T-helper 17 cell (primary cell): ENCODE measurements at regions not wholly inside any gene's neighbourhood (a gene's known extent, or its start where the extent isn't known, plus 50 kb on each side); places are given as distances from the start of the nearest gene placed in this dataset.

Source experiments
- ATAC-seq: fragments of 150-1000 bp; cut with Tn5 transposase; 2 replicates; pipeline ENCODE4 v1.10.0; 2021; ENCODE audit warnings: mild to moderate bottlenecking, moderate library complexity
- DNase-seq, 3 donors: peaks; one replicate each; pipeline versions ENCODE4 v3.0.0 to v3.0.0-alpha.2; 2020 to 2021
- H3K9me3 ChIP-seq: one replicate; pipeline ENCODE4 v1.7.0; 2013; ENCODE audit warnings: low read length, mild to moderate bottlenecking; ENCODE audit not compliant: control insufficient read depth, poor library complexity, severe bottlenecking
- H3K27ac Mint-ChIP-seq: one replicate; pipeline ENCODE4 v1.8.0; 2022; ENCODE audit warnings: mild to moderate bottlenecking, moderate library complexity, mixed read lengths
- H3K27me3 Mint-ChIP-seq: one replicate; pipeline ENCODE4 v1.8.0; 2022; ENCODE audit warnings: mixed read lengths
- H3K36me3 Mint-ChIP-seq: one replicate; pipeline ENCODE4 v1.8.0; 2022; ENCODE audit warnings: low read depth, mixed read lengths
- H3K4me1 Mint-ChIP-seq: one replicate; pipeline ENCODE4 v1.8.0; 2022; ENCODE audit warnings: mild to moderate bottlenecking, mixed read lengths
- H3K4me3 Mint-ChIP-seq: one replicate; pipeline ENCODE4 v1.8.0; 2022; ENCODE audit warnings: mild to moderate bottlenecking, moderate library complexity, mixed read lengths

GRCh38 chr4:171674781-171675180 is 138.4 kb upstream of the GALNTL6 start:
- Mint-ChIP-seq H3K27me3 (no peaks in the 10 kb centered on the region), H3K4me1 (no peaks in the 10 kb centered on the region), H3K4me3 (no peak overlapping the region), H3K36me3 (no peaks in the 10 kb centered on the region), H3K27ac (no peak overlapping the region)
- ATAC-seq = no peak
- DNase-seq = no peak
- H3K9me3 ChIP-seq = no peaks in the 10 kb centered on the region

- Mint-ChIP-seq H3K27me3 (no peaks in the 10 kb centered on the region), H3K27ac (no peak overlapping the region), H3K36me3 (no peaks in the 10 kb centered on the region), H3K4me1 (no peaks in the 10 kb centered on the region), H3K4me3 (no peak overlapping the region)
- no peak for DNase-seq
- H3K9me3 ChIP-seq = no peaks in the 10 kb centered on the region
- ATAC-seq = no peak
Observed at GRCh38 chr4:171668403-171668802, 144.8 kb upstream of the GALNTL6 start.

GRCh38 chr4:171667906-171668305 is 145.3 kb upstream of the GALNTL6 start:
- H3K27ac Mint-ChIP-seq = no peak overlapping the region
- DNase-seq = no peak
- H3K27me3 Mint-ChIP-seq = no peaks in the 10 kb centered on the region
- H3K9me3 ChIP-seq = no peaks in the 10 kb centered on the region
- H3K4me3 Mint-ChIP-seq = no peak overlapping the region
- H3K36me3 Mint-ChIP-seq = no peaks in the 10 kb centered on the region
- ATAC-seq = no peak
- no peaks in the 10 kb centered on the region for H3K4me1 Mint-ChIP-seq

- no peak overlapping the region for H3K4me3 Mint-ChIP-seq
Observed at GRCh38 chr4:171651071-171651470, 162.1 kb upstream of the GALNTL6 start.

GRCh38 chr4:171650543-171650942 is 162.7 kb upstream of the GALNTL6 start:
- Mint-ChIP-seq H3K27ac (no peak overlapping the region), H3K36me3 (no peaks in the 10 kb centered on the region), H3K27me3 (no peaks in the 10 kb centered on the region), H3K4me3 (no peak overlapping the region), H3K4me1 (no peaks in the 10 kb centered on the region)
- ATAC-seq (no peak), DNase-seq (no peak)
- H3K9me3 ChIP-seq = no peaks in the 10 kb centered on the region

More at GRCh38 chr4:171651071-171651470, 162.1 kb upstream of the GALNTL6 start:
- ATAC-seq (no peak), DNase-seq (no peak)
- Mint-ChIP-seq H3K27ac (no peak overlapping the region), H3K36me3 (no peaks in the 10 kb centered on the region), H3K27me3 (no peaks in the 10 kb centered on the region), H3K4me1 (no peaks in the 10 kb centered on the region)
- H3K9me3 ChIP-seq = no peaks in the 10 kb centered on the region

GRCh38 chr4:171648926-171649325 is 164.3 kb upstream of the GALNTL6 start:
- ATAC-seq = no peak

GRCh38 chr4:171646984-171647383 is 166.2 kb upstream of the GALNTL6 start:
- DNase-seq = no peak
- ATAC-seq = no peak
- Mint-ChIP-seq H3K36me3 (no peaks in the 10 kb centered on the region), H3K4me1 (no peaks in the 10 kb centered on the region), H3K27ac (no peak overlapping the region), H3K4me3 (no peak overlapping the region), H3K27me3 (no peaks in the 10 kb centered on the region)
- H3K9me3 ChIP-seq = no peaks in the 10 kb centered on the region

More at GRCh38 chr4:171648926-171649325, 164.3 kb upstream of the GALNTL6 start:
- Mint-ChIP-seq H3K27me3 (no peaks in the 10 kb centered on the region), H3K4me1 (no peaks in the 10 kb centered on the region), H3K4me3 (no peak overlapping the region), H3K27ac (no peak overlapping the region), H3K36me3 (no peaks in the 10 kb centered on the region)
- DNase-seq = no peak
- no peaks in the 10 kb centered on the region for H3K9me3 ChIP-seq

- H3K4me3 Mint-ChIP-seq = no peak overlapping the region
- no peaks in the 10 kb centered on the region for H3K36me3 Mint-ChIP-seq
- H3K27ac Mint-ChIP-seq = no peak overlapping the region
- H3K27me3 Mint-ChIP-seq = no peaks in the 10 kb centered on the region
- no peaks in the 10 kb centered on the region for H3K4me1 Mint-ChIP-seq
- no peaks in the 10 kb centered on the region for H3K9me3 ChIP-seq
- no peak for DNase-seq
- no peak for ATAC-seq
Observed at GRCh38 chr4:171644430-171645057, 168.7 kb upstream of the GALNTL6 start.

- ATAC-seq = no peak
Observed at GRCh38 chr4:171639540-171639939, 173.7 kb upstream of the GALNTL6 start.

GRCh38 chr4:171636606-171637005 is 176.6 kb upstream of the GALNTL6 start:
- H3K9me3 ChIP-seq = no peaks in the 10 kb centered on the region
- no peaks in the 10 kb centered on the region for H3K4me1 Mint-ChIP-seq
- no peak overlapping the region for H3K27ac Mint-ChIP-seq
- no peak overlapping the region for H3K4me3 Mint-ChIP-seq
- no peaks in the 10 kb centered on the region for H3K36me3 Mint-ChIP-seq
- no peak for ATAC-seq
- H3K27me3 Mint-ChIP-seq = no peaks in the 10 kb centered on the region
- DNase-seq = no peak

More at GRCh38 chr4:171639540-171639939, 173.7 kb upstream of the GALNTL6 start:
- DNase-seq = no peak
- no peaks in the 10 kb centered on the region for H3K27me3 Mint-ChIP-seq
- no peaks in the 10 kb centered on the region for H3K36me3 Mint-ChIP-seq
- no peak overlapping the region for H3K4me3 Mint-ChIP-seq
- no peaks in the 10 kb centered on the region for H3K9me3 ChIP-seq
- H3K4me1 Mint-ChIP-seq = no peaks in the 10 kb centered on the region
- no peak overlapping the region for H3K27ac Mint-ChIP-seq

- ATAC-seq (no peak), DNase-seq (no peak)
- no peaks in the 10 kb centered on the region for H3K36me3 Mint-ChIP-seq
- H3K4me1 Mint-ChIP-seq = no peaks in the 10 kb centered on the region
- no peak overlapping the region for H3K27ac Mint-ChIP-seq
- H3K9me3 ChIP-seq = no peaks in the 10 kb centered on the region
- H3K27me3 Mint-ChIP-seq = no peaks in the 10 kb centered on the region
- H3K4me3 Mint-ChIP-seq = no peak overlapping the region
Observed at GRCh38 chr4:171629737-171630136, 183.5 kb upstream of the GALNTL6 start.

- no peaks in the 10 kb centered on the region for H3K27me3 Mint-ChIP-seq
- no peak overlapping the region for H3K27ac Mint-ChIP-seq
- ATAC-seq (no peak), DNase-seq (no peak)
- no peaks in the 10 kb centered on the region for H3K36me3 Mint-ChIP-seq
- no peaks in the 10 kb centered on the region for H3K9me3 ChIP-seq
- no peak overlapping the region for H3K4me3 Mint-ChIP-seq
- no peaks in the 10 kb centered on the region for H3K4me1 Mint-ChIP-seq
Observed at GRCh38 chr4:171629182-171629581, 184.0 kb upstream of the GALNTL6 start.

- no peaks in the 10 kb centered on the region for H3K4me1 Mint-ChIP-seq
- no peak for DNase-seq
- no peak overlapping the region for H3K4me3 Mint-ChIP-seq
- H3K27ac Mint-ChIP-seq = no peak overlapping the region
- H3K27me3 Mint-ChIP-seq = no peaks in the 10 kb centered on the region
- H3K36me3 Mint-ChIP-seq = no peaks in the 10 kb centered on the region
- no peak for ATAC-seq
- H3K9me3 ChIP-seq = no peaks in the 10 kb centered on the region
Observed at GRCh38 chr4:171626554-171626953, 186.7 kb upstream of the GALNTL6 start.

GRCh38 chr4:171622729-171623128 is 190.5 kb upstream of the GALNTL6 start:
- H3K27ac Mint-ChIP-seq = no peak overlapping the region
- ATAC-seq = no peak
- no peaks in the 10 kb centered on the region for H3K4me1 Mint-ChIP-seq
- no peaks in the 10 kb centered on the region for H3K9me3 ChIP-seq
- DNase-seq = no peak
- no peak overlapping the region for H3K4me3 Mint-ChIP-seq
- H3K27me3 Mint-ChIP-seq = no peaks in the 10 kb centered on the region
- H3K36me3 Mint-ChIP-seq = no peaks in the 10 kb centered on the region
